Endothelial cell of umbilical vein (primary cell): ENCODE measurements at regions not wholly inside any gene's neighbourhood (a gene's known extent, or its start where the extent isn't known, plus 50 kb on each side); places are given as distances from the start of the nearest gene placed in this dataset.

Source experiments
- BruUV-seq: library from RNA; stranded (reverse); fragments of 400-500 nt; replicated peaks from 2 replicates; lab custom pipeline; 2021; lab: Mats Ljungman, UMichigan
- CTCF ChIA-PET: fragments of 300-600, 350-600 bp; sonication (Branson Sonifier 250); formaldehyde crosslinking; loops from one replicate; lab custom pipeline; 2021; ENCODE audit warnings: antibody characterized with exemption, inconsistent platforms; lab: Charles Lee
- POLR2A ChIA-PET: fragments of 300-600, 350-600 bp; sonication (Branson Sonifier 250); formaldehyde crosslinking; loops from one replicate; lab custom pipeline; 2021; ENCODE audit warnings: antibody characterized with exemption, inconsistent platforms; lab: Charles Lee
- DNase-seq: peaks from one replicate; pipeline ENCODE4 v3.0.0-alpha.2; 2011; ENCODE audit warnings: low read depth, low spot score
- FAIRE-seq: peaks from 2 replicates; lab custom pipeline; 2011; peaks lifted over from hg19 to GRCh38; lab: Jason Lieb, UNC
- H2AFZ ChIP-seq: 2 replicates; pipeline ENCODE4 v1.6.0; 2012; ENCODE audit warnings: low read depth, low read length, control low read depth, inconsistent platforms
- H3K27ac ChIP-seq: 2 replicates; pipeline ENCODE4 v1.5.1; 2011; ENCODE audit warnings: low read depth, mild to moderate bottlenecking, control low read depth, low read length, moderate library complexity; ENCODE audit not compliant: insufficient read depth
- H3K27me3 ChIP-seq, 2 experiments: 2 replicates each; pipeline versions ENCODE4 v1.6.0 to v1.6.1; 2011; ENCODE audit warnings: low read length in 2 of 2, mixed read lengths in 1 of 2; ENCODE audit not compliant: control insufficient read depth in 2 of 2, insufficient read depth in 2 of 2
- H3K36me3 ChIP-seq, 2 experiments: 2 replicates in 1 of 2; 3 replicates in 1 of 2; pipeline ENCODE4 v1.5.1; 2011; ENCODE audit warnings: low read length in 2 of 2, mild to moderate bottlenecking in 1 of 2, moderate library complexity in 1 of 2; ENCODE audit not compliant: control insufficient read depth in 2 of 2, insufficient read depth in 2 of 2; ENCODE audit errors: extremely low read depth in 1 of 2
- H3K4me1 ChIP-seq: 3 replicates; pipeline ENCODE4 v1.5.1; 2011; ENCODE audit warnings: mild to moderate bottlenecking, low read length; ENCODE audit not compliant: control insufficient read depth, insufficient read depth; ENCODE audit errors: extremely low read depth
- H3K4me2 ChIP-seq: 2 replicates; pipeline ENCODE4 v1.6.1; 2011; ENCODE audit warnings: low read length, control low read depth, mixed read lengths; ENCODE audit not compliant: insufficient read depth
- H3K4me3 ChIP-seq, 3 experiments: fragments of 200-600 bp in 1 of 3; sonication (generic), shearing (Covaris generic) in 1 of 3; replicated peaks in 1 of 3; 2 replicates each; pipeline ENCODE4 v1.5.1; 2011 to 2016; ENCODE audit warnings: control low read depth in 3 of 3, low read length in 3 of 3, mild to moderate bottlenecking in 2 of 3, inconsistent platforms in 1 of 3, low read depth in 1 of 3, moderate library complexity in 1 of 3; ENCODE audit not compliant: insufficient read depth in 1 of 3
- H3K79me2 ChIP-seq: 2 replicates; pipeline ENCODE4 v1.6.0; 2012; ENCODE audit warnings: low read length, inconsistent platforms; ENCODE audit not compliant: control insufficient read depth, insufficient read depth
- H3K9ac ChIP-seq: replicated peaks from 2 replicates; pipeline ENCODE3; 2011; ENCODE audit warnings: low read length, control low read depth; ENCODE audit not compliant: insufficient read depth; ENCODE audit errors: extremely low read depth
- H3K9me1 ChIP-seq: replicated peaks from 3 replicates; pipeline ENCODE4 v1.6.0; 2011; ENCODE audit warnings: mild to moderate bottlenecking, low read length; ENCODE audit not compliant: control insufficient read depth, insufficient read depth; ENCODE audit errors: extremely low read depth
- H3K9me3 ChIP-seq: replicated peaks from 2 replicates; pipeline ENCODE4 v1.5.1; 2012; ENCODE audit warnings: low read length, inconsistent platforms; ENCODE audit not compliant: control insufficient read depth, insufficient read depth
- H4K20me1 ChIP-seq: replicated peaks from 2 replicates; pipeline ENCODE3; 2011; ENCODE audit warnings: mild to moderate bottlenecking, low read length; ENCODE audit not compliant: control insufficient read depth, insufficient read depth; ENCODE audit errors: extremely low read depth
- CTCF ChIP-seq, 2 donors: IDR thresholded peaks; 1 replicate in 1 of 2; 2 replicates in 1 of 2; pipeline ENCODE4 v1.5.1; 2011; ENCODE audit warnings: low read length in 2 of 2, mild to moderate bottlenecking in 2 of 2, moderate library complexity in 2 of 2, control low read depth in 1 of 2, inconsistent platforms in 1 of 2, low read depth in 1 of 2; ENCODE audit not compliant: insufficient read depth in 1 of 2; ENCODE audit errors: extremely low read depth in 1 of 2
- EZH2 ChIP-seq: IDR thresholded peaks from 2 replicates; pipeline ENCODE4 v1.6.1; 2012; ENCODE audit warnings: borderline replicate concordance, low read depth, mild to moderate bottlenecking, moderate library complexity, low read length, inconsistent platforms; ENCODE audit not compliant: severe bottlenecking
- FOS ChIP-seq: IDR thresholded peaks from 2 replicates; pipeline ENCODE4 v1.6.1; 2011; ENCODE audit warnings: mild to moderate bottlenecking, low read length, moderate library complexity, borderline replicate concordance; ENCODE audit not compliant: insufficient read depth
- GATA2 ChIP-seq: IDR thresholded peaks from 2 replicates; pipeline ENCODE4 v1.7.0; 2011; ENCODE audit warnings: low read depth, mild to moderate bottlenecking, moderate library complexity, mixed read lengths, low read length; ENCODE audit not compliant: insufficient read length, insufficient read depth
- JUN ChIP-seq: IDR thresholded peaks from 2 replicates; pipeline ENCODE4 v1.6.1; 2011; ENCODE audit warnings: borderline replicate concordance, low read depth; ENCODE audit not compliant: insufficient read length, insufficient read depth
- MAX ChIP-seq: IDR thresholded peaks from 2 replicates; pipeline ENCODE4 v1.6.1; 2011; ENCODE audit not compliant: insufficient read depth, insufficient read length
- MYC ChIP-seq: IDR thresholded peaks from one replicate; pipeline ENCODE4 v1.6.1; 2011; ENCODE audit warnings: mild to moderate bottlenecking, low read depth, low read length
- POLR2A ChIP-seq: IDR thresholded peaks from 2 replicates; pipeline ENCODE4 v1.6.1; 2012; ENCODE audit warnings: low read depth, mild to moderate bottlenecking, control low read depth, low read length
- POLR2AphosphoS5 ChIP-seq: IDR thresholded peaks from 2 replicates; pipeline ENCODE4 v1.6.1; 2012; ENCODE audit warnings: low read depth, mild to moderate bottlenecking, control low read depth, low read length, moderate library complexity; ENCODE audit not compliant: insufficient read depth
- dilution Hi-C: fragments of 300-500 bp; cut with MboI; formaldehyde crosslinking; loops from one replicate; pipeline ENCODE4 v1.15.0; 2019; ENCODE audit warnings: low sequenced_read_pairs; ENCODE audit not compliant: extremely low pct_ligation_motif_present
- intact Hi-C: fragments of 100-400 bp; cut with micrococcal nuclease; formaldehyde crosslinking; loops from one replicate; pipeline ENCODE4 v1.10.0; 2022

GRCh38 chr2:136611451-136611850 lies 153.9 kb upstream of the THSD7B start:
- no peak overlapping the region for H3K4me2 ChIP-seq
- no peak overlapping the region for H3K9ac ChIP-seq
- H3K79me2 ChIP-seq, result no peaks in the 10 kb centered on the region
- POLR2A ChIA-PET, result no interaction called here
- no peaks in the 10 kb centered on the region for H3K4me1 ChIP-seq
- H3K4me3 ChIP-seq, result no peak overlapping the region
- intact Hi-C loops (no loop called here), dilution Hi-C loops (no loop called here)
- H3K9me3 ChIP-seq, result peaks cover 1% of the 10 kb centered on the region
- H4K20me1 ChIP-seq, result no peaks in the 10 kb centered on the region
- H3K9me1 ChIP-seq, result no peaks in the 10 kb centered on the region
- DNase-seq (no peak), FAIRE-seq (no peak)
- no peaks in the 10 kb centered on the region for H3K36me3 ChIP-seq
- no peak overlapping the region for H2AFZ ChIP-seq
- BruUV-seq, result no TSS peak
- H3K27ac ChIP-seq, result no peak overlapping the region
- CTCF ChIA-PET, result no interaction called here
- no peaks in the 10 kb centered on the region for H3K27me3 ChIP-seq
- TF ChIP-seq EZH2 (no peak), GATA2 (no peak), MAX (no peak), JUN (no peak), POLR2AphosphoS5 (no peak), FOS (no peak), POLR2A (no peak), CTCF (IDR thresholded peaks at IDR 0.05; ENCODE audit: extremely low read depth in 1 of 2, insufficient read depth in 1 of 2, low read depth in 1 of 2, low read length in 2 of 2) (no peak), MYC (no peak)
